ENCODE measurements at regions not wholly inside any gene's neighbourhood (a gene's known extent, or its start where the extent isn't known, plus 50 kb on each side); places are given as distances from the start of the nearest gene placed in this dataset.
A peak's percentile ranks its signal among the peaks of the same experiment; 100 is the strongest.

DNA sequence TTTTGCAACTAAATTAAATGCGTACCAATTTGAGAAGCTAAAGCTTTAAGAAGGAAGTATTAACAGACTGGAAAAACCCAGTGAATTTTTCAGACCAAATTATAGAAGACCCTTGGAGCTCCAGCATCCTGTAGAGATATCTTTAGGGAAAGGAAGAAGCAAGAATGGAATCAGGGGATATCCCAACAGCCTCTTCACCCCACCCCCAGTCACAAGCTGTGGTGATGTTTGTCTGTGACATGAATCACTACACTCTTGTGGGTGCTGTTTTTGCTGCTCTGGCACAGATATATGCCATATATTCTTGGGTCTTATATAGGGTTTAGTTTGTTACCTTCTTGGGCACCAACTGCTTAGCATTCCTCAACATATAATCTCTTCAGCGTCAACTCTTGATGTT, 78.5 kb upstream of the BCL6 start:
- no peak for DNase-seq

DNA sequence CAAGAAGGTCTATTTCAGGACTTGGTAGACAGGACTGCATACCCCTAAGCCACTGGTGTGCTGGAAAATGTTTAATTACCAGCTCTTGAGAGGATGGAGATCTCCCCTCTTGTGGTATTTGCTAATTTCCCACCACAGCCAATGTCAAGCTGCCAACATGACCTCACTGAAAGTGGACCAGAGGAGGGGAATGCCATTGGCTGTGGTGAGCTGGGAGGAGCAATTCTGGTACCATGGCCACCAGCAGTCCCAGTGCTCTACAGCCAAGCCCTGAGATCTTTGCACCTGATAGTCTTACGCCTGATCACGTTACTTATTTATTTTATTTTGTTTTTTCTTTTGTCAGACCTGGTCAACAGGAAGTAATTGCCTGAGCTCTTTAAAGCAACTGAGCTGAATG, 82.5 kb upstream of the BCL6 start:
- DNase-seq, result no peak

- DNase-seq, result no peak
These were observed 83.5 kb upstream of the BCL6 start for GRCh38 chr3:187828579-187829452.

GRCh38 chr3:187830181-187830580, 84.9 kb upstream of the BCL6 start:
- no peak for DNase-seq

GRCh38 chr3:187831125-187832051, 86.1 kb upstream of the BCL6 start:
- no peak for DNase-seq

DNA sequence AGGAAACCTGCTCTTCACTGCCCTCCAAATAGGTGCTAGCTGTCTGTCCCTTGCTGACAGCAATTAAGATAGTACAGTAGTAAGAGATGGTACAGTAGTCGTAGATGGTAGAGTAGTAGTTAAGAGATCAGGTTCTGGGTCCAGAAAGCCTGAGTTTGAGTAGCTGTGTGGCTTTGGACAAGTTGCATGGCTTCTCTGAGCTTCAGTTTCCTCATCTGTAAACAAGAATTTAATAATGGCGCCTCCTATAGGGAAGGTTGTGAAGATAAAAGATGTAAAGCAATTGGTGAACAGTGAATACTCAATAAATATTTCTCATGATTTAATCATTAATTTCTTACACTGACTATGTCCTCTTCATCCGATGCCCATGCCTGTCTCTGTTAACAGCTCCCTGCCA, 86.9 kb upstream of the BCL6 start:
- DNase-seq, result peak; percentile 25

- no peak for DNase-seq
These were observed 88.1 kb upstream of the BCL6 start for GRCh38 chr3:187833375-187833774.

DNA sequence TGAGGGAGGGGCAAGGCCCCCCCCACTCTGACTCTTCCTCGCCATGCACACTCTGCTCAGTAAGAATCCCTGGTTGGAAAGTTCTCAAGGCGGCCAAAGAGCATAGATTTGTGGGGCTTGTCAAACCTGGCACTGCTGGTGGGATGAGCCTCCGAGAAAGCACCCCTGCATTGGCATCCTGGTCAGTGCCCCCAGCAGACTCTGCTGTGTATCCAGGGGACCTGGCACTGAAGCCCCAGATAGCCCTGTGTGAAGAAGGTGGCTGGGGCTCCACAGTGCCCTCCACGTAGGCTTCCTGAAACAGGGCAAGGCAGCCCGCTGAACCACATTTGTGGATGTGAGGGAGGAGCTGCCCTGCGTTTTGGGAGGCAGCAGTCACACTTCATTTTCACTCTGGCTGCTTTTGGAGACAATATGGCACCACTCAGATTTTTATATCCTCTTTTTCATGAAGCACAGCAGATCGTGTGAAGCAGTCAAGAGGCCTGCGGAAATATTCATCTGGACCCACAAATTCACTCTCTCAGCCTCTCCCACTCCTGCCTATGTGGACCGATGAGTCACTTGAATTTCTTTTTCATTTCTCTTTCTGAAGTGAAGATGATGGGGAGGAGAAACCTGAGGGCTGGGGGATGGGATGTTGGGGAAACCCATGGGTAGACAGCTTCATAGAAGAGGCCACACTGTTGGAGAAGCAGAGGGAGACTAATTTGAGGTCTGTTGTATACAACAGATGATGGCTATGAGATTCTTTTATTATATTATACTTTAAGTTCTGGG, 88.7 kb upstream of the BCL6 start:
- DNase-seq, result peak; percentile 50

GRCh38 chr3:187836823-187837770, 91.8 kb upstream of the BCL6 start:
- DNase-seq, result no peak

- DNase-seq, result no peak
These were observed 92.8 kb upstream of the BCL6 start for GRCh38 chr3:187838016-187838540.

DNA sequence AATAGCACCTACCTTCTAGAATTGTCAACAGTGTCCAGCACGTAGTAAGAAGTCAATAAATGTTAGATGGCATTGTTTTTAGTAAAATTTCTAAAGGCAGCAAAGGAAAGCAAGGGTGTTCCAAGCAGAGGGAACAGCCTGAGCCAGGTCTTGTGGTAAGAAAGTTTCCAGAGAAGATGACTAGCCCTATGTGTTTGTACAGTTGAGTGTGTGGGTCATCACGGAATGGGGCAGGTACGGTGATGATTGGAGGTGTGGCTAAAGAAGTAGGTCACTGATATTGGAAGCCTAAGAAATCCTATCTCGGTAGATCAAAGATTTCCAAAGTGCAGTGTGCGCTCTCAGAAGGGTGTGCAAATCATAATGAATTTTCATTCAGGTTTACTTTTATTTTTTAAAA, 94.2 kb upstream of the BCL6 start:
- DNase-seq, result no peak

GRCh38 chr3:187840856-187841255, 95.6 kb upstream of the BCL6 start:
- no peak for DNase-seq

DNA sequence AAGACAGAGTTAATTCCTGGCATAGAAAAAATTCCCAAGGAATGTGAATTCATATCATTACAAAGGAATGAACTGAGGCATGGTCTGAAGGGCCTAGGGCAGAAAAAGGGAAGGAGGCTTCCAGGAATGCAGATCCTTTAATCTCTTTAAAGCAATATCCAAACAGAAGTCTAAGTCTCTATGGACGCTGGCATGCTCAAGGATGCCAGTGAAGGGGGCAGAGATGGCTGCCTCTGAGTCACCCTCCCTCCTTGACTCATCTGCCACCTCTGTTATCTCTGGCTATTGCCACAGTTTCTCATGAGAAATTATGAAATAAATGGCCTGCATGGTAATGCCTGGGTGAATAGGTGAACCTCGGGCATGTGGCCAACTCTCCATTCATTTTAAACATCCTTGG, 96.3 kb upstream of the BCL6 start:
- DNase-seq, result peak; percentile 51

GRCh38 chr3:187843654-187844053, 98.4 kb upstream of the BCL6 start:
- DNase-seq, result no peak

GRCh38 chr3:187844708-187845107, 99.4 kb upstream of the BCL6 start:
- DNase-seq, result no peak

DNA sequence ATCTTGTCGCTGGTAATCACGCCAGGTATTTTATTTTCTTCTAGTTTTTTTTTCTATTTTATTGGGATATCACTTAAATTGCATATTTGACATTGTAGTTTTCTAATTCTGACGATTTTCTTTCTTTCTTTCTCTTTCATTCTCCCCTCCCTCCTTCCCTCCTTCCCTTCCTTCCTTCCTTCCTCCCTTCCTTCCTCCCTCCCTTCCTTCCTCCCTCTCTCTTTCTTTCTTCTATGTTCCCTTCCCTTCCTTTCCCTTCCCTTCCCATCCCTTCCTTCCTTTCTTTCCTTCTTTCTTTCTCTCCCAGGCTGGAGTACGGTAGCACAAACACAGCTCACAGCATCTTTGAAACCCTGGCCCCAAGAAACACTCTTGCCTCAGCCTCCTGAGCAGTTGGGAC, 100.6 kb upstream of the BCL6 start:
- no peak for DNase-seq

DNA sequence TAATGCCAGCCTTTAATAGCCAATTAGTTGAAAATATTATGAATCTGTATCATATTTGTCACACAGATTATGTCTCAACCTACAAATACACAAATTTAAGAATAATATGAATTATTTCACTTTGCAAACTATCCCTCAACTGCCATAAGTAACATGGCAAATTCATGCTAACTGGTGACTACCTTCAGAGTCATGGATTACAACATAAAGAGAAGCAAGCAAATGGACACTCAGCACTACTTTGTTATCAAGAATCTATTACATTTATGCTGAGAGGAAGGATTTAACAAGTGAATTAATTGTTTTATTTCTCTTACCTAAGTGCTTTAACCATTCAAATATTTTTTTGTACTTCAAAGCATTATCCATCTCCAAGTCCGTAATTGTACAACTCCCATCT, 103.1 kb upstream of the BCL6 start:
- no peak for DNase-seq

- DNase-seq, result no peak
These were observed 103.9 kb upstream of the BCL6 start for GRCh38 chr3:187849016-187849654.

- no peak for DNase-seq
These were observed 105.1 kb upstream of the BCL6 start for GRCh38 chr3:187850258-187850921.
